GM23248 (cell line): ENCODE measurements at regions not wholly inside any gene's neighbourhood (a gene's known extent, or its start where the extent isn't known, plus 50 kb on each side); places are given as distances from the start of the nearest gene placed in this dataset.

Source experiments
- EZH2 ChIP-seq: fragments of 200-600 bp; sonication (generic); IDR thresholded peaks from 2 replicates; pipeline ENCODE4 v1.6.1; 2018; ENCODE audit warnings: antibody characterized with exemption, mild to moderate bottlenecking; ENCODE audit not compliant: insufficient read depth, poor library complexity, severe bottlenecking
- EZH2phosphoT487 ChIP-seq: fragments of 200-600 bp; sonication (generic); IDR thresholded peaks from 2 replicates; pipeline ENCODE4 v1.6.1; 2018; ENCODE audit warnings: antibody characterized with exemption, moderate library complexity, mild to moderate bottlenecking, low read depth; ENCODE audit not compliant: insufficient read depth

GRCh38 chr15:89402518-89402805, 67.8 kb upstream of the POLG start:
- TF ChIP-seq EZH2phosphoT487 (no peak), EZH2 (peak; percentile 27)
